ENCODE measurements at regions not wholly inside any gene's neighbourhood (a gene's known extent, or its start where the extent isn't known, plus 50 kb on each side); places are given as distances from the start of the nearest gene placed in this dataset.

- peak; percentile 34 for DNase-seq (ENCODE audit: low read depth)
Observed at GRCh38 chr6:84524636-84525035, 239.8 kb downstream of the TBX18 start.

GRCh38 chr6:84522135-84522549, 242.3 kb downstream of the TBX18 start:
- peak; percentile 90 for DNase-seq (ENCODE audit: low read depth)

GRCh38 chr6:84521511-84521910, 242.9 kb downstream of the TBX18 start:
- no peak for DNase-seq (ENCODE audit: low read depth)

DNA sequence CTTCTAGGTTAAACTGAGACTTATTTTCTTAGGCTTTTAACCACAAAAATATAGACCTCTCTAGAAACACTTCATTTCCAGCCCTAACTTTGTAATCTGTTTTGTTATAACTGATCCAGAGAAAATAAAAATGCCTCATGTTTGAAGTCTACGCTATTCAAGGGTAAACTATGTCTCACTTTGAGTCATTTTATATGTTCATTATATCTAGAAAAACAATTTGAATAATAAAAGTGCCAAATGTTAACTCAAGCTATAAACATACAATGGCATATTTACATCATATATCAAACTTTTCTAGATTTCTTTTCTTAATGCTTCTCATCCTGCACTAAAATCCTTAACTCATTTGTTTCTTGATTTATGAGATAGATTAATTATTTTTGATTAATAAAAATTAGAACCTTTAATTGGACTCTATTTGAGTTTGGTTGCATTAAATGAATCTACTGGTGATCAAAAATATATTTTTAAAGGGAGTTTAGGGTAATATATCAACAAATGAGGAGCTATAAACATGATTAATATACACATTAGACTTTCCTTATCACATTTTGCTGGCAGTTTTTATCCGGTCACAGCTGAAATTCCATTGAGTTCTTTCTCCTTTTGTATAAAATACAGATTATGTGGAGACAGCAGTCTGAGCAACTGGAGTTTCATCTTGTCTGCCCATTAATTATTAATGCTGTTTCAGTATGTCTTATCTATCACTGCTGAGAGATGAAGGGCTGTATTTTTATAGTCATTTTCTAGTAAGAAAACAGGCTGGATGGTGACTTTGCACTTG, 246.5 kb downstream of the TBX18 start:
- DNase-seq (ENCODE audit: low read depth): no peak

- DNase-seq (ENCODE audit: low read depth): no peak
Observed at GRCh38 chr6:84516154-84516553, 248.2 kb downstream of the TBX18 start.

GRCh38 chr6:84515067-84515466, 249.3 kb downstream of the TBX18 start:
- no peak for DNase-seq (ENCODE audit: low read depth)

GRCh38 chr6:84514089-84514971, 250.1 kb downstream of the TBX18 start:
- DNase-seq (ENCODE audit: low read depth): no peak

- no peak for DNase-seq (ENCODE audit: low read depth)
Observed at GRCh38 chr6:84512391-84512790, 252.0 kb downstream of the TBX18 start.

DNA sequence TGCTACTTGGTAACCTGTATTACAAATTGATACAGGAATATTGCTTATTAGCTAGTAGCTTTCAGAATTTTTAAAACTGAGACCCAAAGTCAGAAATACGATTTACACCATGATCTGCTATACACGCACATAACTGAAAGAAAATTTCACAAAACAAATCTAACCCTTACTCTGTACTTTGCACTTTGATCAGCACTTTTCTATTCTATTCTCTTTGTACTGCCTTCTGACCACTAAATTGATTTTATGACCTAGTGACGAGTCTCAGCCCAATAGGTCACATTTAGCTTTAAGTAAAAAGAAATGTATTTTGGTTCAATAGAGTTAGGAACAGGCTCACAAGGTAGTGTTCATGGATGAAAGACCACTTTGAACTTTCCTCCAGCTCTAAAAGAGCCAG, 252.5 kb downstream of the TBX18 start:
- no peak for DNase-seq (ENCODE audit: low read depth)

DNA sequence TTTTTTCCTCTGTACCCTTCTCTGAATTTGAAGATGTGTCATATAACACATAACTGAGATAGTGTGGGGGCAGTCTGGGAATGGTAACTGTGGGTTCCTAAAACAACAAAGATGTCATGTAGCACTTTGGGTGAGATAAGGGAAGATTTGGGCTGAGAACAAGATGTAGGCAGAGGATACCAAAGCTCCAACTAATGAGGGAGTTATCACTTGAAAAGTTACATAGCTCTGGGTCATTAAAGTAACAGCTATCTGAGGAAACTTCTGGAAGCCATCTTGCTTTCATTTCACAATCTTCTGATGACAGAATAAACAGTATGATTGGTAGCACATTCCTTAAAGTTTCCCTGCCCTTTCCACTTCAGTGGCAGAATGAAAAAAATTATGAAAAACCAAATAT, 255.4 kb downstream of the TBX18 start:
- DNase-seq (ENCODE audit: low read depth): no peak

GRCh38 chr6:84508334-84508733, 256.1 kb downstream of the TBX18 start:
- no peak for DNase-seq (ENCODE audit: low read depth)

DNA sequence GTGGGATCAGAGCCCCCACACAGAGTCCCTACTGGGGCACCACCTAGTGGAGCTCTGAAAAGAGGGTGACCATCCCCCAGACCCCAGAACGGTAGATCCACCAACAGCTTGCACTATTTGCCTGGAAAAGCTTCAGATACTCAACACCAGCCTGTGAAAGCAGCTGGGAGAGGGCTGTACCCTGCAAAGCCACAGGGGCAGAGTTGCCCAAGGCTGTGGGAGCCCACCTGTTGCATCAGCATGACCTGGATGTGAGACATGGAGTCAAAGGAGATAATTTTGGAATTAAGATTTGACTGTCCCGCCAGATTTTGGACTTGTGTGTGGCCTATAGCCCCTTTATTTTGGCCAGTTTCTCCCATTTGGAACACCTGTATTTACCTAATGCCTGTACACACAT, 260.4 kb downstream of the TBX18 start:
- DNase-seq (ENCODE audit: low read depth): no peak

- DNase-seq (ENCODE audit: low read depth): no peak
Observed at GRCh38 chr6:84501315-84501714, 263.1 kb downstream of the TBX18 start.

DNA sequence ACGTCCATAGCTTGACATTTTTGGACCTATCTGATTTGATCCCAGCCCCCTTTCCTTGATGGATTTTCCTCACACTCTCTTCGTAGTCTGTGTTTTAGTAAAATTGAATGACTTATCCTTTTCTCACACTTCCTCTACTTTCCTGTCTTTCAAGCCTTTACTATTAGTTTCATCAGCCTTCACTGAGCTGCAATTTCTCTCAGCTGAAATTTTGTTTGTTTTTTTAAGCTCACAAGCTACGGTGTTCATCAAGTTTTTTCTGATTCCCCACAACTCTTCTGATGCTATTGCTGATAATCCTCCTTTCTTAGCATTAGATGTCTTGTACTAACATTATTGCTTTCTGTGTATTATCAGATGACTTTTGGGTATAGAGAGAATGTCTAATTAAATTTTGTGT, 263.7 kb downstream of the TBX18 start:
- DNase-seq (ENCODE audit: low read depth): no peak

- no peak for DNase-seq (ENCODE audit: low read depth)
Observed at GRCh38 chr6:84498905-84499304, 265.5 kb downstream of the TBX18 start.

- no peak for DNase-seq (ENCODE audit: low read depth)
Observed at GRCh38 chr6:84492241-84493165, 265.1 kb upstream of the CEP162 start.

GRCh38 chr6:84489598-84489997, 262.2 kb upstream of the CEP162 start:
- no peak for DNase-seq (ENCODE audit: low read depth)

GRCh38 chr6:84486526-84486925, 259.1 kb upstream of the CEP162 start:
- no peak for DNase-seq (ENCODE audit: low read depth)

GRCh38 chr6:84469144-84469543, 241.7 kb upstream of the CEP162 start:
- no peak for DNase-seq (ENCODE audit: low read depth)

GRCh38 chr6:84467296-84467695, 239.9 kb upstream of the CEP162 start:
- peak; percentile 17 for DNase-seq (ENCODE audit: low read depth)

GRCh38 chr6:84466511-84466910, 239.1 kb upstream of the CEP162 start:
- peak; percentile 73 for DNase-seq (ENCODE audit: low read depth)

- no peak for DNase-seq (ENCODE audit: low read depth)
Observed at GRCh38 chr6:84464471-84464870, 237.0 kb upstream of the CEP162 start.
